Endodermal cell (in vitro differentiated cells): ENCODE measurements at regions not wholly inside any gene's neighbourhood (a gene's known extent, or its start where the extent isn't known, plus 50 kb on each side); places are given as distances from the start of the nearest gene placed in this dataset.

Experiments
- DNase-seq: peaks from one replicate; pipeline ENCODE4 v3.0.0-alpha.2; 2017
- H3K27ac ChIP-seq: 2 replicates; pipeline ENCODE4 v1.5.1; 2013; ENCODE audit warnings: mild to moderate bottlenecking, low read depth, low read length, moderate library complexity
- H3K27me3 ChIP-seq: 2 replicates; pipeline ENCODE4 v1.6.1; 2013; ENCODE audit warnings: mild to moderate bottlenecking, low read length, moderate library complexity; ENCODE audit not compliant: insufficient read depth, control insufficient read depth, poor library complexity, severe bottlenecking
- H3K36me3 ChIP-seq: 2 replicates; pipeline ENCODE4 v1.7.0; 2013; ENCODE audit warnings: mild to moderate bottlenecking, low read length, moderate library complexity; ENCODE audit not compliant: control insufficient read depth, insufficient read depth
- H3K4me1 ChIP-seq: one replicate; pipeline ENCODE4 v1.7.0; 2013; ENCODE audit warnings: low read length; ENCODE audit not compliant: control insufficient read depth, insufficient read depth
- H3K4me3 ChIP-seq: 2 replicates; pipeline ENCODE4 v1.5.1; 2013; ENCODE audit warnings: mild to moderate bottlenecking, low read length, moderate library complexity
- H3K9ac ChIP-seq: 2 replicates; pipeline ENCODE4 v1.6.1; 2013; ENCODE audit warnings: mild to moderate bottlenecking, low read length, moderate library complexity; ENCODE audit not compliant: poor library complexity, severe bottlenecking; ENCODE audit errors: extremely low read depth
- H3K9me3 ChIP-seq: 2 replicates; pipeline ENCODE4 v1.6.1; 2013; ENCODE audit warnings: mild to moderate bottlenecking, low read length, moderate library complexity; ENCODE audit not compliant: control insufficient read depth
- H3K27ac Mint-ChIP-seq: 2 replicates; pipeline ENCODE4 v1.8.0; 2020; ENCODE audit warnings: mixed read lengths
- H3K27me3 Mint-ChIP-seq: 2 replicates; pipeline ENCODE4 v1.8.0; 2021; ENCODE audit warnings: mild to moderate bottlenecking, mixed read lengths; ENCODE audit not compliant: insufficient read depth
- H3K36me3 Mint-ChIP-seq: 2 replicates; pipeline ENCODE4 v1.8.0; 2020; ENCODE audit warnings: low read depth, mixed read lengths
- H3K4me1 Mint-ChIP-seq: 2 replicates; pipeline ENCODE4 v1.8.0; 2020; ENCODE audit warnings: mixed read lengths
- H3K4me3 Mint-ChIP-seq: 2 replicates; pipeline ENCODE4 v1.8.0; 2020; ENCODE audit warnings: mild to moderate bottlenecking, moderate library complexity, mixed read lengths
- H3K9me3 Mint-ChIP-seq: 2 replicates; pipeline ENCODE4 v1.8.0; 2020; ENCODE audit warnings: mild to moderate bottlenecking, mixed read lengths
- WGBS, 2 experiments: methylation state at CpG; one replicate each; pipeline versions ENCODE4 v1.1.5 to v1.1.7; 2013; ENCODE audit warnings: missing lambda C conversion rate in 2 of 2, mixed read lengths in 1 of 2; ENCODE audit not compliant: insufficient coverage in 1 of 2, insufficient read length in 1 of 2; 5-methylcytosine and 5-hydroxymethylcytosine counted together
- TF ChIP-seq, protein P1 (sequence below): fragments of 200-600 bp; sonication (generic); conservative IDR thresholded peaks from 2 replicates; pipeline ENCODE4 v1.5.0; 2021; ENCODE audit warnings: antibody characterized with exemption, mild to moderate bottlenecking

DNA sequence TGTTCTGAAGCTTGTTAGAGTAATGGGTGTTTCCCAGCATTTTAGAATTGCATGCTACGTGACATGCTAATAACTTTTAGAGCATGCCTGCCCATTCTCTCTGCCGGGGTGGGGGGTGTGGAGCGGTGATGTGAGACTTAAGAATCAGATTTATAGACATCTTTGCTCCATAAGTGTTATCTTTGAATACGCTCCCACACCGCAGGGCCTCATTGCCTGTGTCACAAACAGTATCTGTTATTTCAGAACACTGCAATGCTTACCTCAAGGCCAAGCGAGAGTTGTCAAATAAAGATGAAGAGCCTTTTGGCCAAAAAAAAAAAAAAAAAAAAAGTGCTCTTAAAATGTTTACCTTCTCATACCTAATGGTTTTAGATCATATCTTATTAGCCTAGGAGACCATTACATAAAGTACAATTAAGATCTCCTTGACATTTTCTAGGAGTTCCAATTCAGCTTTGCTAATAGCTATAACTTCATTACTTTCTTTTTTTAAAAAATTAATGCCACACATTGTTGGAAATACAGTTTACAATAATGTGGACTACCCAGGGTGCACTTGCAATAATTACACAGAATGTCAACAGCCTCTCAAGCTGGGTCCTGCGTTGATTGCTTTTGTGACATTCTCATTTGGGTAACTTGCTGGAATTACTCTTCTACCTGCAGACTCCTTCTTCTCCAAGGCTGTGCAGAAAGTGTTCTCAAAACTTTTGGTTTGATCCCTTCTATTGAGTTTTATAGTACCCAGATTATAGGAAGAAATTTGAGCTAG, 525.3 kb downstream of the KLF12 start:
- no peak overlapping the region for H3K4me3 Mint-ChIP-seq
- TF ChIP-seq, protein P1, sequence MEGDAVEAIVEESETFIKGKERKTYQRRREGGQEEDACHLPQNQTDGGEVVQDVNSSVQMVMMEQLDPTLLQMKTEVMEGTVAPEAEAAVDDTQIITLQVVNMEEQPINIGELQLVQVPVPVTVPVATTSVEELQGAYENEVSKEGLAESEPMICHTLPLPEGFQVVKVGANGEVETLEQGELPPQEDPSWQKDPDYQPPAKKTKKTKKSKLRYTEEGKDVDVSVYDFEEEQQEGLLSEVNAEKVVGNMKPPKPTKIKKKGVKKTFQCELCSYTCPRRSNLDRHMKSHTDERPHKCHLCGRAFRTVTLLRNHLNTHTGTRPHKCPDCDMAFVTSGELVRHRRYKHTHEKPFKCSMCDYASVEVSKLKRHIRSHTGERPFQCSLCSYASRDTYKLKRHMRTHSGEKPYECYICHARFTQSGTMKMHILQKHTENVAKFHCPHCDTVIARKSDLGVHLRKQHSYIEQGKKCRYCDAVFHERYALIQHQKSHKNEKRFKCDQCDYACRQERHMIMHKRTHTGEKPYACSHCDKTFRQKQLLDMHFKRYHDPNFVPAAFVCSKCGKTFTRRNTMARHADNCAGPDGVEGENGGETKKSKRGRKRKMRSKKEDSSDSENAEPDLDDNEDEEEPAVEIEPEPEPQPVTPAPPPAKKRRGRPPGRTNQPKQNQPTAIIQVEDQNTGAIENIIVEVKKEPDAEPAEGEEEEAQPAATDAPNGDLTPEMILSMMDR = no peak
- Histone ChIP-seq H3K4me1 (no peaks in the 10 kb centered on the region), H3K9me3 (no peaks in the 10 kb centered on the region), H3K36me3 (no peaks in the 10 kb centered on the region), H3K4me3 (no peak overlapping the region), H3K27me3 (no peaks in the 10 kb centered on the region), H3K27ac (no peak overlapping the region), H3K9ac (no peak overlapping the region)
- DNase-seq = no peak
- no peaks in the 10 kb centered on the region for H3K27me3 Mint-ChIP-seq
- H3K9me3 Mint-ChIP-seq = no peaks in the 10 kb centered on the region
- H3K36me3 Mint-ChIP-seq = no peaks in the 10 kb centered on the region
- no peak overlapping the region for H3K27ac Mint-ChIP-seq
- 95% methylated on average over 4 to 7 of the region's 7 CpGs for WGBS, 2 experiments
- H3K4me1 Mint-ChIP-seq = peaks cover 2% of the 10 kb centered on the region

DNA sequence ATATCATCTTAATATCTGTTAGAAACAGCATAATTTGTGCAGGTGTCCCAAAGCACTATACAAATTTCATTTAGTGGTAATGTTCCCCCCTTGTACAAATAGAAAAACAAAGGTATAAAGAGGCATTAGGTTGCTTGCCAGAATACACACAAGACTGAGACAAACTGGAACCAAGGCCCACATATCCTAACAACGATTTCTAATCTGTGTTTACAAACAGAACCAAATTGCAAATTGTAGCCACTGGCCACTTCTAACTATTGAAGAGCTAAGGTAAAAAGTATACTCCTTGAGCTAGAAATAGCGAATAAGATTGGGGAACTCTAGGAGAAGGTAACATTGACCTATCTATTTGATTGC, 526.1 kb downstream of the KLF12 start:
- H3K9me3 ChIP-seq = peaks cover 3% of the 10 kb centered on the region
- 89 to 100% methylated on average over 2 of the region's 2 CpGs for WGBS, 2 experiments
- H3K36me3 ChIP-seq = no peaks in the 10 kb centered on the region
- H3K27ac ChIP-seq = no peak overlapping the region
- DNase-seq = no peak
- no peaks in the 10 kb centered on the region for H3K27me3 ChIP-seq
- Mint-ChIP-seq H3K9me3 (no peaks in the 10 kb centered on the region), H3K4me3 (no peak overlapping the region), H3K4me1 (peaks cover 2% of the 10 kb centered on the region), H3K27ac (no peak overlapping the region), H3K36me3 (no peaks in the 10 kb centered on the region), H3K27me3 (no peaks in the 10 kb centered on the region)
- H3K4me1 ChIP-seq = no peaks in the 10 kb centered on the region
- no peak overlapping the region for H3K9ac ChIP-seq
- TF ChIP-seq, protein P1 = no peak
- no peak overlapping the region for H3K4me3 ChIP-seq

DNA sequence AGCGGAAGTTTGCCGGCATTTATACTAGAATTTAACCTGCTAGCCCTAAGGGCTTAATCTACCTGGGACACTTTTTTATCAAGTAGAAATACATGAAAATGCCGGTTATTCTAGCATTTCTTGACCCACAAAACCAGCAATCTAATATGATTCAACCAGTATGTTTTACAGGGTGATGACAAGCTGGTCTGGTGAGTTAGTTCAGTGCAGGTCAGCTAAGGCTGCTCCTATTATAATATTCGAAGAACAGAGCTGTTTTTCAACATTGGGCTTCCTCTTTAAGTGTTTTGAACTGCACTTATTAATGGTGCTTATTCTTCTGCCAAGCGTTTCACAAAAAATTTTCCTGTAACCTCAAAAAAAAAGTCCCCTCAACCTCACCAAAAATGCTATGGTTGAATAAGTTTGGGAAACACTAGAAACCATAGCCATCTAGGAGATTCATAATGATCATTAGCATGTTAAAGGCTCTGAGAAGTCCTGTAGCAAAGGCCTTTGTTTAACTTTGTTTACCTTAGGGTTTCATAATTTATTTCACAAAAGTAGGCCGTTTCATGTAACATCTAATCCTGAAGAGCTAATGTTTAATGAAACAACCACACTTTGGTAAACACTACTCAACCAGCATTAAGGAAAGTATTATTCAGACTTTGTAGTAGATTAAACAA, 526.6 kb downstream of the KLF12 start:
- H3K4me1 Mint-ChIP-seq = peaks cover 2% of the 10 kb centered on the region
- no peak for DNase-seq
- H3K36me3 Mint-ChIP-seq = no peaks in the 10 kb centered on the region
- no peaks in the 10 kb centered on the region for H3K4me1 ChIP-seq
- no peak overlapping the region for H3K4me3 Mint-ChIP-seq
- peaks cover 3% of the 10 kb centered on the region for H3K9me3 ChIP-seq
- no peaks in the 10 kb centered on the region for H3K27me3 Mint-ChIP-seq
- TF ChIP-seq, protein P1 = no peak
- no peaks in the 10 kb centered on the region for H3K9me3 Mint-ChIP-seq
- H3K9ac ChIP-seq = no peak overlapping the region
- H3K27ac Mint-ChIP-seq = no peak overlapping the region
- 91 to 97% methylated on average over 4 to 6 of the region's 6 CpGs for whole genome bisulfite sequencing, 2 experiments
- no peaks in the 10 kb centered on the region for H3K27me3 ChIP-seq
- no peak overlapping the region for H3K27ac ChIP-seq
- H3K4me3 ChIP-seq = no peak overlapping the region
- H3K36me3 ChIP-seq = no peaks in the 10 kb centered on the region
